ENCODE measurements at regions not wholly inside any gene's neighbourhood (a gene's known extent, or its start where the extent isn't known, plus 50 kb on each side); places are given as distances from the start of the nearest gene placed in this dataset.
A peak's percentile ranks its signal among the peaks of the same experiment; 100 is the strongest.

DNA sequence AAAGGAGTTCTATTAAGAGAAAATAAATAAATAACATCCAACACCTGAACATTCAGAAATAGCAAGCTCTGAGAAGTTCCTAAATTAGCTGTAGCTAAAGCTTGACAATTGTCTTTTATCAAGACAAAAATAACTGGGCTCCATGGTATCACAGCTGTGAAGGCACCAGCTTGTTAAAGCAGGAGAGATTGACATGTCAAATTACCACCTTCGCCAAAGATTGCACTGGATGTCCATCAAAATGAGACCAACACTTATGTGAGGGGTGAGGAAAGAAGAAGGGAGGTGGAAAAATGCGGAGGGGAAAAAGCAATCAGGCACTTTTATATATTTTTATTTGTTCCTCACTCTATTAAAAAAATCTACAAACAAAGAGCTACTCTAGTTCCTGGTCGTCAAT, 1827.5 kb upstream of the RAG2 start:
- Histone ChIP-seq H3K4ac (ENCODE audit: low read depth, low read length) (no peak overlapping the region), H3K4me1 (ENCODE audit: insufficient read depth, low read length) (no peaks in the 10 kb centered on the region), H2AK5ac (ENCODE audit: insufficient read length, low read length) (no peak overlapping the region), H3K4me2 (ENCODE audit: insufficient read depth, insufficient read length, low read length) (no peak overlapping the region), H3K56ac (ENCODE audit: insufficient read length, low read depth, low read length) (no peak overlapping the region), H3K9me3 (ENCODE audit: control insufficient read depth, low read depth, low read length) (no peaks in the 10 kb centered on the region), H3K9ac (ENCODE audit: extremely low read depth, insufficient read length, low read length) (no peak overlapping the region), H3K79me2 (ENCODE audit: insufficient read depth, low read length) (no peaks in the 10 kb centered on the region), H3K23me2 (ENCODE audit: insufficient read length, low read depth, low read length, poor library complexity, severe bottlenecking) (no peaks in the 10 kb centered on the region), H2BK120ac (ENCODE audit: low read depth, low read length, poor library complexity, severe bottlenecking) (no peak overlapping the region), H3K27me3 (ENCODE audit: insufficient read depth, low read length) (no peaks in the 10 kb centered on the region), H4K5ac (ENCODE audit: insufficient read length, low read depth, low read length) (no peak overlapping the region), H4K91ac (ENCODE audit: insufficient read length, low read depth, low read length) (no peak overlapping the region), H2BK12ac (ENCODE audit: insufficient read length, low read depth, low read length) (peak overlapping the region; percentile 45), H2BK5ac (ENCODE audit: insufficient read length, low read length) (no peak overlapping the region), H3K18ac (ENCODE audit: insufficient read length, low read depth, low read length) (no peak overlapping the region), H3T11ph (ENCODE audit: low read length) (no peak overlapping the region), H3K14ac (ENCODE audit: insufficient read depth, low read length) (no peak overlapping the region), H2AFZ (ENCODE audit: low read length) (no peak overlapping the region), H3K79me1 (ENCODE audit: insufficient read depth, low read depth, low read length, poor library complexity, severe bottlenecking) (no peaks in the 10 kb centered on the region), H4K20me1 (ENCODE audit: control insufficient read depth, insufficient read depth, insufficient read length) (no peaks in the 10 kb centered on the region), H2BK15ac (ENCODE audit: low read depth, low read length) (no peak overlapping the region), H3K27ac (ENCODE audit: insufficient read length, low read depth, low read length) (no peak overlapping the region), H3K23ac (ENCODE audit: insufficient read length, low read depth, low read length) (no peak overlapping the region), H4K8ac (replicated peaks; ENCODE audit: insufficient read length, low read depth, low read length) (no peak overlapping the region), H2BK20ac (ENCODE audit: low read depth, low read length, poor library complexity, severe bottlenecking) (no peak overlapping the region)
- DNase-seq = no peak
- Mint-ChIP-seq H3K4me3 (no peak overlapping the region), H3K27me3 (ENCODE audit: low read depth) (no peaks in the 10 kb centered on the region), H3K36me3 (ENCODE audit: insufficient read depth in 1 of 3, low read depth in 3 of 3) (peaks cover 0 to 3% (median 2%) of the 10 kb centered on the region in 3 experiments; a peak in 3 of 7 replicates), H3K27ac (no peak overlapping the region), H3K4me1 (no peaks in the 10 kb centered on the region), H3K9me3 (no peaks in the 10 kb centered on the region; a peak in 3 of 5 replicates)
- no CpG with 5 or more reads among the region's 3 CpGs for WGBS (ENCODE audit: extremely low coverage, insufficient read length, low lambda C conversion rate)
- TF ChIP-seq, protein P1, sequence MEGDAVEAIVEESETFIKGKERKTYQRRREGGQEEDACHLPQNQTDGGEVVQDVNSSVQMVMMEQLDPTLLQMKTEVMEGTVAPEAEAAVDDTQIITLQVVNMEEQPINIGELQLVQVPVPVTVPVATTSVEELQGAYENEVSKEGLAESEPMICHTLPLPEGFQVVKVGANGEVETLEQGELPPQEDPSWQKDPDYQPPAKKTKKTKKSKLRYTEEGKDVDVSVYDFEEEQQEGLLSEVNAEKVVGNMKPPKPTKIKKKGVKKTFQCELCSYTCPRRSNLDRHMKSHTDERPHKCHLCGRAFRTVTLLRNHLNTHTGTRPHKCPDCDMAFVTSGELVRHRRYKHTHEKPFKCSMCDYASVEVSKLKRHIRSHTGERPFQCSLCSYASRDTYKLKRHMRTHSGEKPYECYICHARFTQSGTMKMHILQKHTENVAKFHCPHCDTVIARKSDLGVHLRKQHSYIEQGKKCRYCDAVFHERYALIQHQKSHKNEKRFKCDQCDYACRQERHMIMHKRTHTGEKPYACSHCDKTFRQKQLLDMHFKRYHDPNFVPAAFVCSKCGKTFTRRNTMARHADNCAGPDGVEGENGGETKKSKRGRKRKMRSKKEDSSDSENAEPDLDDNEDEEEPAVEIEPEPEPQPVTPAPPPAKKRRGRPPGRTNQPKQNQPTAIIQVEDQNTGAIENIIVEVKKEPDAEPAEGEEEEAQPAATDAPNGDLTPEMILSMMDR (conservative IDR thresholded peaks at IDR 0.05) = no peak
